RWPE2 (cell line): ENCODE measurements at regions not wholly inside any gene's neighbourhood (a gene's known extent, or its start where the extent isn't known, plus 50 kb on each side); places are given as distances from the start of the nearest gene placed in this dataset.

Experiments used
- ATAC-seq: fragments of 200-7000 bp; cut with Tn5 transposase; 3 replicates; pipeline ENCODE4 v1.9.1; 2021; ENCODE audit warnings: low read depth
- DNase-seq: peaks from one replicate; pipeline ENCODE4 v3.0.0-alpha.2; 2020; ENCODE audit warnings: low spot score
- H3K27ac ChIP-seq: fragments of 450-650 bp; 2 replicates; pipeline ENCODE4 v1.5.1; 2017; ENCODE audit warnings: mild to moderate bottlenecking; ENCODE audit not compliant: poor library complexity, severe bottlenecking
- H3K27me3 ChIP-seq: fragments of 250-450 bp; sonication (Bioruptor Pico); 2 replicates; pipeline ENCODE4 v1.5.1; 2021; ENCODE audit warnings: mild to moderate bottlenecking, moderate library complexity; ENCODE audit not compliant: insufficient read depth, poor library complexity, severe bottlenecking
- H3K36me3 ChIP-seq: fragments of 250-450 bp; sonication (Bioruptor Pico); 2 replicates; pipeline ENCODE4 v1.5.1; 2020; ENCODE audit warnings: low read depth, mild to moderate bottlenecking, moderate library complexity
- H3K4me1 ChIP-seq: fragments of 250-450 bp; sonication (Bioruptor Pico); 2 replicates; pipeline ENCODE4 v1.5.1; 2021; ENCODE audit warnings: mild to moderate bottlenecking, moderate library complexity; ENCODE audit not compliant: insufficient read depth, poor library complexity, severe bottlenecking
- H3K4me3 ChIP-seq: fragments of 250-450 bp; sonication (Bioruptor Pico); 2 replicates; pipeline ENCODE4 v1.5.1; 2021; ENCODE audit warnings: mild to moderate bottlenecking, moderate library complexity; ENCODE audit not compliant: severe bottlenecking
- H3K9me3 ChIP-seq: fragments of 250-450 bp; sonication (Bioruptor Pico); 2 replicates; pipeline ENCODE4 v1.5.1; 2021; ENCODE audit warnings: mild to moderate bottlenecking, moderate library complexity; ENCODE audit not compliant: severe bottlenecking
- TF ChIP-seq, protein P1 (sequence below): fragments of 450-650 bp; IDR thresholded peaks from one replicate; pipeline ENCODE4 v1.5.1; 2017; ENCODE audit warnings: mild to moderate bottlenecking, moderate library complexity; ENCODE audit not compliant: poor library complexity, severe bottlenecking

DNA sequence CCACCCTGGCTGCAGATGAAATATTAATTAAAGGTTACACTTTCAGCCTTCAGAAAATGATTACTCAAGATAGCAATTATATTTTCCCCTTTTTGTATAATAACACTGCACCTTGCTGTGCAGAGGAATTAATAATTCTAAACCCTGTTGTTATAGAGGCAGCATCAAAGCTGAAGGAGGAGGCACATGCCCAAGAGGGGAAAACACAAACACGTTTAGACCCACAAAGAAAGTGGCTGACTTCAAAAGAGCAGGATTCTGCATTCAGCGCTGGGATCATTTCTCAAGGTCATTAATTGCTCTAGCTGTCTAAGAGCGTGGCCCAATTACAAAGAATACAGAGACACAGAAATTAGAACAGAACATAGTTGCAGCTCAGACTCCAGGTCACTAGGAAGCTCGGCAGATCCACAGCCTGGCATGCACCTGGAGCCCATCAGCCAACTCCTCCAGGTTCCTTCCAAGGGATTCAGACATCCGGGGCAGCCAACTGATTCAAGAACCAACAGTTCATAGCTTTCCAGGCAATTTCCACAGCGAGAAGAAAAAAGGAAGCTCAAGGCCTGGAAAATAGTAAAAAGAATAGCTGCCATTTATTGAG lies 102.3 kb upstream of the ID2 start:
- no peaks in the 10 kb centered on the region for H3K36me3 ChIP-seq
- ATAC-seq (no peak), DNase-seq (no peak)
- no peaks in the 10 kb centered on the region for H3K4me1 ChIP-seq
- TF ChIP-seq, protein P1, sequence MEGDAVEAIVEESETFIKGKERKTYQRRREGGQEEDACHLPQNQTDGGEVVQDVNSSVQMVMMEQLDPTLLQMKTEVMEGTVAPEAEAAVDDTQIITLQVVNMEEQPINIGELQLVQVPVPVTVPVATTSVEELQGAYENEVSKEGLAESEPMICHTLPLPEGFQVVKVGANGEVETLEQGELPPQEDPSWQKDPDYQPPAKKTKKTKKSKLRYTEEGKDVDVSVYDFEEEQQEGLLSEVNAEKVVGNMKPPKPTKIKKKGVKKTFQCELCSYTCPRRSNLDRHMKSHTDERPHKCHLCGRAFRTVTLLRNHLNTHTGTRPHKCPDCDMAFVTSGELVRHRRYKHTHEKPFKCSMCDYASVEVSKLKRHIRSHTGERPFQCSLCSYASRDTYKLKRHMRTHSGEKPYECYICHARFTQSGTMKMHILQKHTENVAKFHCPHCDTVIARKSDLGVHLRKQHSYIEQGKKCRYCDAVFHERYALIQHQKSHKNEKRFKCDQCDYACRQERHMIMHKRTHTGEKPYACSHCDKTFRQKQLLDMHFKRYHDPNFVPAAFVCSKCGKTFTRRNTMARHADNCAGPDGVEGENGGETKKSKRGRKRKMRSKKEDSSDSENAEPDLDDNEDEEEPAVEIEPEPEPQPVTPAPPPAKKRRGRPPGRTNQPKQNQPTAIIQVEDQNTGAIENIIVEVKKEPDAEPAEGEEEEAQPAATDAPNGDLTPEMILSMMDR: no peak
- H3K27me3 ChIP-seq: no peaks in the 10 kb centered on the region
- no peak overlapping the region for H3K4me3 ChIP-seq
- no peak overlapping the region for H3K27ac ChIP-seq
- H3K9me3 ChIP-seq: no peaks in the 10 kb centered on the region

DNA sequence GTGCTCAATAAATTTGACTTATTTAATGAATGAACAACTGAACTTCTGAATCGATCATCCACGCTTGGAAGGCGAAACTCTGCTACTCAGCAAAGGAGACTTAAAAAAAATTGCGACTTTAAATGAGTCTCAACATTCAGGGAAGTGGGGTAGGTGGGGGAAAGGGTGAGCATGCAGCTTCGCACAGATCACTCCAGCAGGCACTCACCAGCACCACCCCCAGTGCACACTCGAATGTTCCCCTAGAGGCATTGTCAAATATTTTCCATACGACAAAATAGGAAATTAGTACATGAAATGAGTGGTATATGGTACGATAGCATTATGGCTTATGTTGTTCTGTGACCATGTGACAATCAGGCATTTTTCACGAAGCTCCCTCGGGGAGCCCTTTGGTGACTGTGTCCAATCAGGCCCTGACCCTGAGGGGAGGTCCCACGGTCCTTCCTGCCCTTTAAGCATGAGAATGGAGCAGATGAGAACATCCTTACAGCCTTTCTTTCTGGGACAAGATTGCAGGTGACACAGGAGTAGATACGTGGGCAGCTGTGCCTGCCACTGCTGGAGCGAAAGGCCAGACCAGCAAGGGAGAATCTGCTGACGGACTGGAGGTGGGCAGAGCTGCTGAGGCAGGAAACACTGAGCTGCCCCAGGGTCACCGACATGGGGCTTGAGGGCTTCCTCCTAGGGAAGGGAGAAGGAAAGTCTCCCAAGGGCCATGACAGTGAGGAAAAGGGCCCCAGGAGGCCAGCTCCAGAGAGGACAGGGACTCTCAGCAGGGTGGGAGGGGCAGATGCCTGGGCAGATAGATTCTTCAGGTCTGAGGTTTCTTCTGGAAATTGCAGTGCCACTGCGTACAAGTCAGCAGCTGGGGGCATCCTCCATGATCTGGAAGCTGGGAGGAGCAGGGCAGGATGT lies 101.3 kb upstream of the ID2 start:
- DNase-seq (no peak), ATAC-seq (no peak)
- Histone ChIP-seq H3K4me1 (no peaks in the 10 kb centered on the region), H3K27me3 (no peaks in the 10 kb centered on the region), H3K9me3 (no peaks in the 10 kb centered on the region), H3K4me3 (no peak overlapping the region), H3K36me3 (no peaks in the 10 kb centered on the region), H3K27ac (no peak overlapping the region)
- TF ChIP-seq, protein P1: no peak

DNA sequence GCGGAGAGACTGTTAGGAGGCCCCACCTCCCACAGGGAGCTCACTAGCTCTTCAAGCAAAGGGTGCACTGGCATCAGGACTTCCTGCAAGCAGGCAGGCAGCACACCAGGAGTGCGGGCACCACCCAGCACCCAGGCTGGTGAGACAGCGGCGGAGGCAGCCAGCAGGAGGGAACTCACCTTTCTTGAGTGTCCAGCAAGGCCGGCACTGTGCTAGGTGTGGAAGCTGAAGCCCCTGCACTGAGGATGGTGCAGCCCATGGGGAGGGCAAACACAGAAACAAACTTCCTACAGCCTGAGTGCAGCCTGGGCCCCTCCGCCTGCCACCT lies 100.7 kb upstream of the ID2 start:
- no peak for ATAC-seq
- Histone ChIP-seq H3K4me3 (no peak overlapping the region), H3K4me1 (no peaks in the 10 kb centered on the region), H3K36me3 (no peaks in the 10 kb centered on the region), H3K9me3 (no peaks in the 10 kb centered on the region), H3K27ac (no peak overlapping the region), H3K27me3 (no peaks in the 10 kb centered on the region)
- TF ChIP-seq, protein P1: no peak
- DNase-seq: peak; percentile 43

DNA sequence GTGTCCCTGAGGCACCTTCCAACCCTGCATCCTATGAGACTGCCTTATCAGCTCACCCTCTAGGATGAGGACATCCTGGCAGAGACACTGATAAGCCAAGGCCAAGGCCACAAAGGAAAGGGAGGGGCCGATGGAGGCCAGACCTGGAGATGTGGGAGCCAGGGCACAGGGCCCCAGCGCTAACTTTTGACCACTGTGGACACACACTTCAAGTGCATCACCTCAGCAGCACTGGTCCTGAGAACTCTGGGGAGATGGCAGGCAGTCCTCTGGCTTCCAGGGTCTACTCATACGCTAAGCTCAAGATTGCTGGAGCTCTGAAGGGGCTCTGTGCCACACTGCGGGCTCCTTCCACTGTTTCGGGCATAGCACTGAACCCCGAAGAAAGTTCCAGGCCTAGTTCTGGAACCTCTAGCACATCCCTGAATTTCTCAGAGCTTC lies 100.2 kb upstream of the ID2 start:
- no peak for DNase-seq
- H3K36me3 ChIP-seq: no peaks in the 10 kb centered on the region
- TF ChIP-seq, protein P1: no peak
- no peaks in the 10 kb centered on the region for H3K27me3 ChIP-seq
- H3K9me3 ChIP-seq: no peaks in the 10 kb centered on the region
- H3K4me3 ChIP-seq: no peak overlapping the region
- no peak for ATAC-seq
- no peaks in the 10 kb centered on the region for H3K4me1 ChIP-seq
- H3K27ac ChIP-seq: no peak overlapping the region

DNA sequence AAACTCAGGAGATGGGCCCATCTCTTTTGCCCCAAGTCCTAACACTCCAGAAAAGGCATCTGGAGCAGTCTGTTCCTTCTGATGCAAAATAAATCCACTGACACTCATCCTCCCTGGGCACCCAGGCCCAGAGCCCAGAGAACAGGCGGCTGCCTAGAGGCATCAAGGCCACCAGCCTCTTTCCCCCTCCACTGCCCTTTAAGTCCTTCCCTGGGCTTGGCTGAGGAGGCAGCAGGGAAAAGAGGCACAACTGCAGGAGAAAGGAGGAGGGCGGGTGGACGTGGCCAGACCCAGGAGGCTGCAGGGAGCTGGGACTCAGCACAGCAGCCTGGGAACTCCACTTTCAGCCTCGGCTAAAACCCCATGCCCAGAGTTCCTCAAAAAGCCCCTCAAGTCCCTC lies 99.7 kb upstream of the ID2 start:
- Histone ChIP-seq H3K27ac (no peak overlapping the region), H3K36me3 (no peaks in the 10 kb centered on the region), H3K4me1 (no peaks in the 10 kb centered on the region), H3K27me3 (no peaks in the 10 kb centered on the region), H3K4me3 (no peak overlapping the region), H3K9me3 (no peaks in the 10 kb centered on the region)
- TF ChIP-seq, protein P1: no peak
- DNase-seq: no peak
- no peak for ATAC-seq
